ENCODE measurements at regions not wholly inside any gene's neighbourhood (a gene's known extent, or its start where the extent isn't known, plus 50 kb on each side); places are given as distances from the start of the nearest gene placed in this dataset.

DNA sequence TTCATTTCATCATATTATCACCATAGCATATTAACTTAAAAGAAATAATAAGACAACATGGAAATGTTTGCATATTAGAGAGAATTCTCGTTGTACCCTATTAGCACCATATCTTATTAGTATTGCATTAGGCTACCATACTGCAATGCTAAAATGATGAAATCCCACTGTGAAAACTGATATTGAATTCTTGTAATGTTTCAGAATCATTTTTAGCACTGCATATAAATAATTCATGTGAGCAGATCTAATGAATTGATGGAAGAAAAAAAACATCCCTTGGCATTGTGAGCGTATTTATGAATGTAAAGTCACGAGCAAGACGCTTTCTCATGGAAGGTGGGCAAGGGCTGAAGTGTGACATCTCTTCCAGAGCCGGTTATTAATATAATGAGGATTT is 257.1 kb upstream of the PTBP2 start:
- TF ChIP-seq, protein P1, sequence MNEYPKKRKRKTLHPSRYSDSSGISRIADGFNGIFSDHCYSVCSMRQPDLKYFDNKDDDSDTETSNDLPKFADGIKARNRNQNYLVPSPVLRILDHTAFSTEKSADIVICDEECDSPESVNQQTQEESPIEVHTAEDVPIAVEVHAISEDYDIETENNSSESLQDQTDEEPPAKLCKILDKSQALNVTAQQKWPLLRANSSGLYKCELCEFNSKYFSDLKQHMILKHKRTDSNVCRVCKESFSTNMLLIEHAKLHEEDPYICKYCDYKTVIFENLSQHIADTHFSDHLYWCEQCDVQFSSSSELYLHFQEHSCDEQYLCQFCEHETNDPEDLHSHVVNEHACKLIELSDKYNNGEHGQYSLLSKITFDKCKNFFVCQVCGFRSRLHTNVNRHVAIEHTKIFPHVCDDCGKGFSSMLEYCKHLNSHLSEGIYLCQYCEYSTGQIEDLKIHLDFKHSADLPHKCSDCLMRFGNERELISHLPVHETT (tag by site-specific recombination; IDR thresholded peaks at IDR 0.05), result no peak
- no peak for TF ChIP-seq ZBTB48 (tag by site-specific recombination; IDR thresholded peaks at IDR 0.05)
- TF ChIP-seq ZNF335 (tag by site-specific recombination; conservative IDR thresholded peaks at IDR 0.05), result no peak
- no peak for TF ChIP-seq HOXA7 (CRISPR knock-in tag; IDR thresholded peaks at IDR 0.05; ENCODE audit: borderline replicate concordance)
- TF ChIP-seq, protein P2, sequence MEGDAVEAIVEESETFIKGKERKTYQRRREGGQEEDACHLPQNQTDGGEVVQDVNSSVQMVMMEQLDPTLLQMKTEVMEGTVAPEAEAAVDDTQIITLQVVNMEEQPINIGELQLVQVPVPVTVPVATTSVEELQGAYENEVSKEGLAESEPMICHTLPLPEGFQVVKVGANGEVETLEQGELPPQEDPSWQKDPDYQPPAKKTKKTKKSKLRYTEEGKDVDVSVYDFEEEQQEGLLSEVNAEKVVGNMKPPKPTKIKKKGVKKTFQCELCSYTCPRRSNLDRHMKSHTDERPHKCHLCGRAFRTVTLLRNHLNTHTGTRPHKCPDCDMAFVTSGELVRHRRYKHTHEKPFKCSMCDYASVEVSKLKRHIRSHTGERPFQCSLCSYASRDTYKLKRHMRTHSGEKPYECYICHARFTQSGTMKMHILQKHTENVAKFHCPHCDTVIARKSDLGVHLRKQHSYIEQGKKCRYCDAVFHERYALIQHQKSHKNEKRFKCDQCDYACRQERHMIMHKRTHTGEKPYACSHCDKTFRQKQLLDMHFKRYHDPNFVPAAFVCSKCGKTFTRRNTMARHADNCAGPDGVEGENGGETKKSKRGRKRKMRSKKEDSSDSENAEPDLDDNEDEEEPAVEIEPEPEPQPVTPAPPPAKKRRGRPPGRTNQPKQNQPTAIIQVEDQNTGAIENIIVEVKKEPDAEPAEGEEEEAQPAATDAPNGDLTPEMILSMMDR (tag by site-specific recombination; IDR thresholded peaks at IDR 0.05), result no peak
- TF ChIP-seq, protein P3, sequence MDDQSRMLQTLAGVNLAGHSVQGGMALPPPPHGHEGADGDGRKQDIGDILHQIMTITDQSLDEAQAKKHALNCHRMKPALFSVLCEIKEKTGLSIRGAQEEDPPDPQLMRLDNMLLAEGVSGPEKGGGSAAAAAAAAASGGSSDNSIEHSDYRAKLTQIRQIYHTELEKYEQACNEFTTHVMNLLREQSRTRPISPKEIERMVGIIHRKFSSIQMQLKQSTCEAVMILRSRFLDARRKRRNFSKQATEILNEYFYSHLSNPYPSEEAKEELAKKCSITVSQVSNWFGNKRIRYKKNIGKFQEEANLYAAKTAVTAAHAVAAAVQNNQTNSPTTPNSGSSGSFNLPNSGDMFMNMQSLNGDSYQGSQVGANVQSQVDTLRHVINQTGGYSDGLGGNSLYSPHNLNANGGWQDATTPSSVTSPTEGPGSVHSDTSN (CRISPR knock-in tag; IDR thresholded peaks at IDR 0.05), result no peak
- no peak for TF ChIP-seq ZNF221 (tag by site-specific recombination; IDR thresholded peaks at IDR 0.05; ENCODE audit: borderline replicate concordance)
- no peak for TF ChIP-seq ZNF121 (tag by site-specific recombination; IDR thresholded peaks at IDR 0.05)
- no peak for TF ChIP-seq HOXD13 (CRISPR knock-in tag; IDR thresholded peaks at IDR 0.05; ENCODE audit: borderline replicate concordance)
- TF ChIP-seq, protein P4, sequence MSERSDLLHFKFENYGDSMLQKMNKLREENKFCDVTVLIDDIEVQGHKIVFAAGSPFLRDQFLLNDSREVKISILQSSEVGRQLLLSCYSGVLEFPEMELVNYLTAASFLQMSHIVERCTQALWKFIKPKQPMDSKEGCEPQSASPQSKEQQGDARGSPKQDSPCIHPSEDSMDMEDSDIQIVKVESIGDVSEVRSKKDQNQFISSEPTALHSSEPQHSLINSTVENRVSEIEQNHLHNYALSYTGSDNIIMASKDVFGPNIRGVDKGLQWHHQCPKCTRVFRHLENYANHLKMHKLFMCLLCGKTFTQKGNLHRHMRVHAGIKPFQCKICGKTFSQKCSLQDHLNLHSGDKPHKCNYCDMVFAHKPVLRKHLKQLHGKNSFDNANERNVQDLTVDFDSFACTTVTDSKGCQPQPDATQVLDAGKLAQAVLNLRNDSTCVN (tag by site-specific recombination; optimal IDR thresholded peaks at IDR 0.05), result no peak
- TF ChIP-seq, protein P5, sequence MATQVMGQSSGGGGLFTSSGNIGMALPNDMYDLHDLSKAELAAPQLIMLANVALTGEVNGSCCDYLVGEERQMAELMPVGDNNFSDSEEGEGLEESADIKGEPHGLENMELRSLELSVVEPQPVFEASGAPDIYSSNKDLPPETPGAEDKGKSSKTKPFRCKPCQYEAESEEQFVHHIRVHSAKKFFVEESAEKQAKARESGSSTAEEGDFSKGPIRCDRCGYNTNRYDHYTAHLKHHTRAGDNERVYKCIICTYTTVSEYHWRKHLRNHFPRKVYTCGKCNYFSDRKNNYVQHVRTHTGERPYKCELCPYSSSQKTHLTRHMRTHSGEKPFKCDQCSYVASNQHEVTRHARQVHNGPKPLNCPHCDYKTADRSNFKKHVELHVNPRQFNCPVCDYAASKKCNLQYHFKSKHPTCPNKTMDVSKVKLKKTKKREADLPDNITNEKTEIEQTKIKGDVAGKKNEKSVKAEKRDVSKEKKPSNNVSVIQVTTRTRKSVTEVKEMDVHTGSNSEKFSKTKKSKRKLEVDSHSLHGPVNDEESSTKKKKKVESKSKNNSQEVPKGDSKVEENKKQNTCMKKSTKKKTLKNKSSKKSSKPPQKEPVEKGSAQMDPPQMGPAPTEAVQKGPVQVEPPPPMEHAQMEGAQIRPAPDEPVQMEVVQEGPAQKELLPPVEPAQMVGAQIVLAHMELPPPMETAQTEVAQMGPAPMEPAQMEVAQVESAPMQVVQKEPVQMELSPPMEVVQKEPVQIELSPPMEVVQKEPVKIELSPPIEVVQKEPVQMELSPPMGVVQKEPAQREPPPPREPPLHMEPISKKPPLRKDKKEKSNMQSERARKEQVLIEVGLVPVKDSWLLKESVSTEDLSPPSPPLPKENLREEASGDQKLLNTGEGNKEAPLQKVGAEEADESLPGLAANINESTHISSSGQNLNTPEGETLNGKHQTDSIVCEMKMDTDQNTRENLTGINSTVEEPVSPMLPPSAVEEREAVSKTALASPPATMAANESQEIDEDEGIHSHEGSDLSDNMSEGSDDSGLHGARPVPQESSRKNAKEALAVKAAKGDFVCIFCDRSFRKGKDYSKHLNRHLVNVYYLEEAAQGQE (tag by site-specific recombination; IDR thresholded peaks at IDR 0.05), result no peak
- TF ChIP-seq, protein P6, sequence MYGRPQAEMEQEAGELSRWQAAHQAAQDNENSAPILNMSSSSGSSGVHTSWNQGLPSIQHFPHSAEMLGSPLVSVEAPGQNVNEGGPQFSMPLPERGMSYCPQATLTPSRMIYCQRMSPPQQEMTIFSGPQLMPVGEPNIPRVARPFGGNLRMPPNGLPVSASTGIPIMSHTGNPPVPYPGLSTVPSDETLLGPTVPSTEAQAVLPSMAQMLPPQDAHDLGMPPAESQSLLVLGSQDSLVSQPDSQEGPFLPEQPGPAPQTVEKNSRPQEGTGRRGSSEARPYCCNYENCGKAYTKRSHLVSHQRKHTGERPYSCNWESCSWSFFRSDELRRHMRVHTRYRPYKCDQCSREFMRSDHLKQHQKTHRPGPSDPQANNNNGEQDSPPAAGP (tag by site-specific recombination; IDR thresholded peaks at IDR 0.05), result no peak
- TF ChIP-seq, protein P7, sequence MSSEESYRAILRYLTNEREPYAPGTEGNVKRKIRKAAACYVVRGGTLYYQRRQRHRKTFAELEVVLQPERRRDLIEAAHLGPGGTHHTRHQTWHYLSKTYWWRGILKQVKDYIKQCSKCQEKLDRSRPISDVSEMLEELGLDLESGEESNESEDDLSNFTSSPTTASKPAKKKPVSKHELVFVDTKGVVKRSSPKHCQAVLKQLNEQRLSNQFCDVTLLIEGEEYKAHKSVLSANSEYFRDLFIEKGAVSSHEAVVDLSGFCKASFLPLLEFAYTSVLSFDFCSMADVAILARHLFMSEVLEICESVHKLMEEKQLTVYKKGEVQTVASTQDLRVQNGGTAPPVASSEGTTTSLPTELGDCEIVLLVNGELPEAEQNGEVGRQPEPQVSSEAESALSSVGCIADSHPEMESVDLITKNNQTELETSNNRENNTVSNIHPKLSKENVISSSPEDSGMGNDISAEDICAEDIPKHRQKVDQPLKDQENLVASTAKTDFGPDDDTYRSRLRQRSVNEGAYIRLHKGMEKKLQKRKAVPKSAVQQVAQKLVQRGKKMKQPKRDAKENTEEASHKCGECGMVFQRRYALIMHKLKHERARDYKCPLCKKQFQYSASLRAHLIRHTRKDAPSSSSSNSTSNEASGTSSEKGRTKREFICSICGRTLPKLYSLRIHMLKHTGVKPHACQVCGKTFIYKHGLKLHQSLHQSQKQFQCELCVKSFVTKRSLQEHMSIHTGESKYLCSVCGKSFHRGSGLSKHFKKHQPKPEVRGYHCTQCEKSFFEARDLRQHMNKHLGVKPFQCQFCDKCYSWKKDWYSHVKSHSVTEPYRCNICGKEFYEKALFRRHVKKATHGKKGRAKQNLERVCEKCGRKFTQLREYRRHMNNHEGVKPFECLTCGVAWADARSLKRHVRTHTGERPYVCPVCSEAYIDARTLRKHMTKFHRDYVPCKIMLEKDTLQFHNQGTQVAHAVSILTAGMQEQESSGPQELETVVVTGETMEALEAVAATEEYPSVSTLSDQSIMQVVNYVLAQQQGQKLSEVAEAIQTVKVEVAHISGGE (tag by site-specific recombination; conservative IDR thresholded peaks at IDR 0.05; ENCODE audit: low read depth), result no peak

Measured in HEK293 (cell line).